PC-9 (cell line): ENCODE measurements at regions not wholly inside any gene's neighbourhood (a gene's known extent, or its start where the extent isn't known, plus 50 kb on each side); places are given as distances from the start of the nearest gene placed in this dataset.

Source experiments
- BruUV-seq: library from RNA; stranded (reverse); fragments of 400-500 nt; replicated peaks from 2 replicates; lab custom pipeline; 2021; lab: Mats Ljungman, UMichigan
- CTCF ChIA-PET: fragments of 300-600 bp; sonication (Branson Sonifier 250); formaldehyde crosslinking; loops from one replicate; lab custom pipeline; 2022; ENCODE audit warnings: antibody characterized with exemption; lab: Charles Lee
- POLR2A ChIA-PET: fragments of 300-600 bp; sonication (Branson Sonifier 250); formaldehyde crosslinking; loops from one replicate; lab custom pipeline; 2022; ENCODE audit warnings: antibody characterized with exemption; ENCODE audit not compliant: unreplicated experiment; lab: Charles Lee
- DNase-seq, 2 experiments: peaks; one replicate each; pipeline versions ENCODE4 v3.0.0 to v3.0.0-alpha.2; 2015 to 2022; ENCODE audit warnings: mixed read lengths in 1 of 2
- H2AFZ ChIP-seq: fragments of 200-600 bp; sonication (generic); 2 replicates; pipeline ENCODE4 v1.8.1; 2017; ENCODE audit warnings: antibody characterized with exemption
- H3F3A ChIP-seq: fragments of 200-600 bp; sonication (generic); 2 replicates; pipeline ENCODE4 v1.8.1; 2017; ENCODE audit warnings: antibody characterized with exemption, mild to moderate bottlenecking, low read depth; ENCODE audit not compliant: insufficient read depth
- H3K27ac ChIP-seq: fragments of 200-600 bp; sonication (generic); 2 replicates; pipeline ENCODE4 v1.6.1; 2016; ENCODE audit warnings: mixed run types
- H3K27me3 ChIP-seq: fragments of 200-600 bp; sonication (generic); 2 replicates; pipeline ENCODE4 v1.6.1; 2016; ENCODE audit warnings: low read depth, mixed run types; ENCODE audit not compliant: insufficient read depth
- H3K36me3 ChIP-seq: fragments of 200-600 bp; sonication (generic); 2 replicates; pipeline ENCODE4 v1.6.1; 2016; ENCODE audit warnings: low read depth, mixed run types
- H3K4me1 ChIP-seq: fragments of 200-600 bp; sonication (generic); replicated peaks from 2 replicates; pipeline ENCODE4 v1.6.1; 2016; ENCODE audit warnings: mixed run types; ENCODE audit not compliant: insufficient read depth
- H3K4me2 ChIP-seq: fragments of 200-600 bp; sonication (generic); 2 replicates; pipeline ENCODE4 v1.6.1; 2017; ENCODE audit warnings: mixed run types
- H3K4me3 ChIP-seq: fragments of 200-600 bp; sonication (generic); 2 replicates; pipeline ENCODE4 v1.6.1; 2016; ENCODE audit warnings: mixed run types
- H3K79me2 ChIP-seq: fragments of 200-600 bp; sonication (generic); 2 replicates; pipeline ENCODE4 v1.6.1; 2017; ENCODE audit warnings: low read depth, mixed run types
- H3K9me2 ChIP-seq: fragments of 200-600 bp; sonication (generic); 2 replicates; pipeline ENCODE4 v1.8.1; 2017; ENCODE audit warnings: mild to moderate bottlenecking; ENCODE audit not compliant: insufficient read depth
- H3K9me3 ChIP-seq: fragments of 200-600 bp; sonication (generic); 2 replicates; pipeline ENCODE4 v1.8.1; 2016; ENCODE audit warnings: low read depth; ENCODE audit not compliant: insufficient read depth
- H4K20me1 ChIP-seq: fragments of 200-600 bp; sonication (generic); 2 replicates; pipeline ENCODE4 v1.8.1; 2017; ENCODE audit not compliant: insufficient read depth
- CTCF ChIP-seq: fragments of 200-600 bp; sonication (generic); conservative IDR thresholded peaks from 2 replicates; pipeline ENCODE4 v1.6.1; 2017; ENCODE audit warnings: mixed run types, antibody characterized with exemption, mild to moderate bottlenecking, moderate library complexity
- EZH2 ChIP-seq: fragments of 200-600 bp; sonication (generic); IDR thresholded peaks from 2 replicates; pipeline ENCODE4 v1.8.0; 2017; ENCODE audit warnings: antibody characterized with exemption, low read depth
- intact Hi-C: fragments of 100-400 bp; cut with micrococcal nuclease; formaldehyde crosslinking; loops from one replicate; pipeline ENCODE4 v1.10.0; 2022; ENCODE audit not compliant: unreplicated experiment

- ChIA-PET CTCF (no interaction called here), POLR2A (no interaction called here)
- Histone ChIP-seq H2AFZ (no peak overlapping the region), H3K4me1 (no peaks in the 10 kb centered on the region), H3K27me3 (no peaks in the 10 kb centered on the region), H3K27ac (no peak overlapping the region), H3K4me3 (no peak overlapping the region), H3K4me2 (no peak overlapping the region), H4K20me1 (no peaks in the 10 kb centered on the region), H3K9me3 (no peaks in the 10 kb centered on the region; the same call in 1 of the 2 replicates), H3K9me2 (no peaks in the 10 kb centered on the region), H3K36me3 (no peaks in the 10 kb centered on the region), H3F3A (no peaks in the 10 kb centered on the region), H3K79me2 (no peaks in the 10 kb centered on the region)
- TF ChIP-seq EZH2 (no peak), CTCF (no peak)
- no TSS peak for BruUV-seq
- intact Hi-C loops, result no loop called here
- no peak for DNase-seq
Measured at GRCh38 chr7:41312235-41312634, 390.7 kb downstream of the INHBA start.

- BruUV-seq, result no TSS peak
- H3F3A ChIP-seq, result no peaks in the 10 kb centered on the region
- POLR2A ChIA-PET, result no interaction called here
Measured at GRCh38 chr7:41311301-41311700, 391.6 kb downstream of the INHBA start.

GRCh38 chr7:41306486-41306885 is 396.4 kb downstream of the INHBA start:
- Histone ChIP-seq H3K4me1 (no peaks in the 10 kb centered on the region), H3K36me3 (no peaks in the 10 kb centered on the region), H3F3A (no peaks in the 10 kb centered on the region), H3K4me3 (no peak overlapping the region), H3K4me2 (no peak overlapping the region), H3K9me2 (no peaks in the 10 kb centered on the region), H3K79me2 (no peaks in the 10 kb centered on the region), H2AFZ (no peak overlapping the region), H4K20me1 (no peaks in the 10 kb centered on the region), H3K27me3 (no peaks in the 10 kb centered on the region), H3K27ac (no peak overlapping the region), H3K9me3 (no peaks in the 10 kb centered on the region; the same call in 1 of the 2 replicates)
- ChIA-PET CTCF (no interaction called here), POLR2A (no interaction called here)
- intact Hi-C loops, result no loop called here
- DNase-seq, result no peak
- BruUV-seq, result no TSS peak
- TF ChIP-seq EZH2, result no peak
- TF ChIP-seq CTCF, result no peak

More at GRCh38 chr7:41311301-41311700, 391.6 kb downstream of the INHBA start:
- Histone ChIP-seq H3K9me2 (no peaks in the 10 kb centered on the region), H3K36me3 (no peaks in the 10 kb centered on the region), H3K27me3 (no peaks in the 10 kb centered on the region), H3K27ac (no peak overlapping the region), H4K20me1 (no peaks in the 10 kb centered on the region), H2AFZ (no peak overlapping the region), H3K79me2 (no peaks in the 10 kb centered on the region), H3K4me2 (no peak overlapping the region), H3K9me3 (no peaks in the 10 kb centered on the region; the same call in 1 of the 2 replicates), H3K4me1 (no peaks in the 10 kb centered on the region), H3K4me3 (no peak overlapping the region)
- no peak for TF ChIP-seq CTCF
- TF ChIP-seq EZH2, result no peak
- intact Hi-C loops, result no loop called here
- DNase-seq, result no peak
- CTCF ChIA-PET, result no interaction called here
